ENCODE measurements at regions not wholly inside any gene's neighbourhood (a gene's known extent, or its start where the extent isn't known, plus 50 kb on each side); places are given as distances from the start of the nearest gene placed in this dataset.

- TF ChIP-seq, protein P1, sequence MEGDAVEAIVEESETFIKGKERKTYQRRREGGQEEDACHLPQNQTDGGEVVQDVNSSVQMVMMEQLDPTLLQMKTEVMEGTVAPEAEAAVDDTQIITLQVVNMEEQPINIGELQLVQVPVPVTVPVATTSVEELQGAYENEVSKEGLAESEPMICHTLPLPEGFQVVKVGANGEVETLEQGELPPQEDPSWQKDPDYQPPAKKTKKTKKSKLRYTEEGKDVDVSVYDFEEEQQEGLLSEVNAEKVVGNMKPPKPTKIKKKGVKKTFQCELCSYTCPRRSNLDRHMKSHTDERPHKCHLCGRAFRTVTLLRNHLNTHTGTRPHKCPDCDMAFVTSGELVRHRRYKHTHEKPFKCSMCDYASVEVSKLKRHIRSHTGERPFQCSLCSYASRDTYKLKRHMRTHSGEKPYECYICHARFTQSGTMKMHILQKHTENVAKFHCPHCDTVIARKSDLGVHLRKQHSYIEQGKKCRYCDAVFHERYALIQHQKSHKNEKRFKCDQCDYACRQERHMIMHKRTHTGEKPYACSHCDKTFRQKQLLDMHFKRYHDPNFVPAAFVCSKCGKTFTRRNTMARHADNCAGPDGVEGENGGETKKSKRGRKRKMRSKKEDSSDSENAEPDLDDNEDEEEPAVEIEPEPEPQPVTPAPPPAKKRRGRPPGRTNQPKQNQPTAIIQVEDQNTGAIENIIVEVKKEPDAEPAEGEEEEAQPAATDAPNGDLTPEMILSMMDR (conservative IDR thresholded peaks at IDR 0.05; ENCODE audit: low read length) = no peak
- no peak for TF ChIP-seq EZH2phosphoT487 (IDR thresholded peaks at IDR 0.05; ENCODE audit: borderline replicate concordance, low read depth, low read length)
Measured at GRCh38 chr4:15336410-15337167, 91.2 kb upstream of the C1QTNF7 start.

All from OCI-LY7 (cell line).